HepG2 (cell line): ENCODE measurements at regions not wholly inside any gene's neighbourhood (a gene's known extent, or its start where the extent isn't known, plus 50 kb on each side); places are given as distances from the start of the nearest gene placed in this dataset.

Experiments
- CTCF ChIP-seq: sonication (generic); formaldehyde crosslinking; IDR thresholded peaks from 2 replicates; pipeline ENCODE4 v1.5.0; 2020; ENCODE audit warnings: mild to moderate bottlenecking, missing genetic modification reagents, moderate library complexity
- FOXK1 ChIP-seq: sonication (generic); formaldehyde crosslinking; IDR thresholded peaks from 2 replicates; pipeline ENCODE4 v1.4.0; 2020; ENCODE audit warnings: low read depth, missing genetic modification reagents, borderline replicate concordance
- NR1H2 ChIP-seq: sonication (generic); formaldehyde crosslinking; IDR thresholded peaks from 2 replicates; pipeline ENCODE4 v1.8.1; 2022; ENCODE audit warnings: low read depth, missing genetic modification reagents, borderline replicate concordance
- POLR2AphosphoS2 ChIP-seq: IDR thresholded peaks from 2 replicates; pipeline ENCODE4 v1.6.1; 2011; ENCODE audit warnings: low read depth, low read length, improper control_type of control experiment
- ZBTB10 ChIP-seq: sonication (generic); formaldehyde crosslinking; IDR thresholded peaks from 2 replicates; pipeline ENCODE4 v1.4.0; 2020; ENCODE audit warnings: missing genetic modification reagents, borderline replicate concordance

GRCh38 chr5:111926026-111926425, 169.0 kb upstream of the NREP start:
- no peak for TF ChIP-seq ZBTB10 (CRISPR knock-in tag)
- TF ChIP-seq FOXK1, result no peak
- no peak for TF ChIP-seq CTCF
- TF ChIP-seq POLR2AphosphoS2, result no peak
- TF ChIP-seq NR1H2 (CRISPR knock-in tag), result no peak
